ENCODE measurements at regions not wholly inside any gene's neighbourhood (a gene's known extent, or its start where the extent isn't known, plus 50 kb on each side); places are given as distances from the start of the nearest gene placed in this dataset.

DNA sequence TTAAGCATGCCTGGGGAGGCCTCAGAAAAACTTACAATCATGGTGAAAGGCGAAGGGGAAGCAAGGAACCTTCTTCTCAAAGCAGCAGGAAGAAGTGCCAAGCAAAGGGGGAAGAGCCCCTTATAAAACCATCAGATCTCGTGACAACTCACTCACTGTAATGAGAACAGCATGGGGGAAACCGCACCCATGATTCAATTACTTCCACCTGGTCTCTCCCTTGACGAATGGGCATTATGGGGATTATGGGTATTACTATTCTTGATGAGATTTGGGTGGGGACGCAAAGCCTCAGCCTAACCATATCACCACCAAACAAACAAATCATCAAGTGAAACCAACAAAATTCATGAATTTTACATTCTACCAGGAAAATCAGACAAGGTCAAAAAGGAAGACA is 76.7 kb upstream of the TAB3 start:
- TF ChIP-seq, protein P1, sequence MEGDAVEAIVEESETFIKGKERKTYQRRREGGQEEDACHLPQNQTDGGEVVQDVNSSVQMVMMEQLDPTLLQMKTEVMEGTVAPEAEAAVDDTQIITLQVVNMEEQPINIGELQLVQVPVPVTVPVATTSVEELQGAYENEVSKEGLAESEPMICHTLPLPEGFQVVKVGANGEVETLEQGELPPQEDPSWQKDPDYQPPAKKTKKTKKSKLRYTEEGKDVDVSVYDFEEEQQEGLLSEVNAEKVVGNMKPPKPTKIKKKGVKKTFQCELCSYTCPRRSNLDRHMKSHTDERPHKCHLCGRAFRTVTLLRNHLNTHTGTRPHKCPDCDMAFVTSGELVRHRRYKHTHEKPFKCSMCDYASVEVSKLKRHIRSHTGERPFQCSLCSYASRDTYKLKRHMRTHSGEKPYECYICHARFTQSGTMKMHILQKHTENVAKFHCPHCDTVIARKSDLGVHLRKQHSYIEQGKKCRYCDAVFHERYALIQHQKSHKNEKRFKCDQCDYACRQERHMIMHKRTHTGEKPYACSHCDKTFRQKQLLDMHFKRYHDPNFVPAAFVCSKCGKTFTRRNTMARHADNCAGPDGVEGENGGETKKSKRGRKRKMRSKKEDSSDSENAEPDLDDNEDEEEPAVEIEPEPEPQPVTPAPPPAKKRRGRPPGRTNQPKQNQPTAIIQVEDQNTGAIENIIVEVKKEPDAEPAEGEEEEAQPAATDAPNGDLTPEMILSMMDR (IDR thresholded peaks at IDR 0.05), result no peak
- no peak for TF ChIP-seq POLR2A (IDR thresholded peaks at IDR 0.05)
- no peak for TF ChIP-seq POLR2AphosphoS5 (IDR thresholded peaks at IDR 0.05)
